HepG2 (cell line): ENCODE measurements at regions not wholly inside any gene's neighbourhood (a gene's known extent, or its start where the extent isn't known, plus 50 kb on each side); places are given as distances from the start of the nearest gene placed in this dataset.
A peak's percentile ranks its signal among the peaks of the same experiment; 100 is the strongest.

Experiments
- ATAC-seq: fragments of 200-7000 bp; cut with Tn5 transposase; 3 replicates; pipeline ENCODE4 v1.9.1; 2020; ENCODE audit warnings: mild to moderate bottlenecking, moderate library complexity
- BruUV-seq: library from RNA; stranded (reverse); fragments of 400-500 nt; replicated peaks from 2 replicates; lab custom pipeline; 2021; lab: Mats Ljungman, UMichigan
- CTCF ChIA-PET: fragments of 300-600 bp; formaldehyde crosslinking; extraction: SDS; loops from one replicate; lab custom pipeline; 2021; ENCODE audit warnings: low total read pairs, inconsistent platforms, low intra/inter-chr PET ratio; lab: Yijun Ruan, JAX
- POLR2A ChIA-PET: fragments of 350-600 bp; sonication (Branson Sonifier 250); formaldehyde crosslinking; loops from one replicate; lab custom pipeline; 2020; ENCODE audit warnings: antibody characterized with exemption, inconsistent platforms; lab: Yijun Ruan, JAX
- DNase-seq: peaks from one replicate; pipeline ENCODE4 v3.0.0-alpha.2; 2015; ENCODE audit warnings: low spot score
- FAIRE-seq: peaks from 3 replicates; lab custom pipeline; 2011; peaks lifted over from hg19 to GRCh38; lab: Jason Lieb, UNC
- H2AFZ ChIP-seq: one replicate; pipeline ENCODE4 v1.6.1; 2011; ENCODE audit warnings: low read length, inconsistent platforms
- H3K27ac ChIP-seq: fragments of 300-600 bp; 3 replicates; pipeline ENCODE4 v1.8.0; 2011; ENCODE audit warnings: mixed run types, mild to moderate bottlenecking, mixed read lengths, low read length, inconsistent platforms; ENCODE audit not compliant: insufficient read depth; ENCODE audit errors: extremely low read length
- H3K27me3 ChIP-seq, 2 experiments: fragments of 200-600 bp in 1 of 2; 2 replicates in 1 of 2; 3 replicates in 1 of 2; pipeline versions ENCODE4 v1.6.0 to v1.8.0; 2011; ENCODE audit warnings: low read length in 2 of 2, mild to moderate bottlenecking in 2 of 2, moderate library complexity in 2 of 2, inconsistent platforms in 1 of 2; ENCODE audit not compliant: insufficient read depth in 2 of 2, control insufficient read depth in 1 of 2
- H3K36me3 ChIP-seq, 2 experiments: fragments of 200-600 bp in 1 of 2; replicated peaks in 1 of 2; 2 replicates in 1 of 2; 3 replicates in 1 of 2; pipeline versions ENCODE4 v1.5.1 to v1.8.0; 2011; ENCODE audit warnings: low read length in 2 of 2, inconsistent platforms in 1 of 2; ENCODE audit not compliant: insufficient read depth in 2 of 2, control insufficient read depth in 1 of 2
- H3K4me1 ChIP-seq: 2 replicates; pipeline ENCODE4 v1.5.1; 2012; ENCODE audit warnings: low read length, inconsistent platforms; ENCODE audit not compliant: insufficient read depth
- H3K4me2 ChIP-seq: 2 replicates; pipeline ENCODE4 v1.6.0; 2011; ENCODE audit warnings: low read depth, low read length, inconsistent platforms
- H3K4me3 ChIP-seq, 3 experiments: fragments of 200-600 bp in 1 of 3; sonication (generic), shearing (Covaris generic) in 1 of 3; replicated peaks in 1 of 3; 2 replicates each; pipeline ENCODE4 v1.5.1; 2011 to 2016; ENCODE audit warnings: low read length in 3 of 3, inconsistent platforms in 2 of 3, low read depth in 2 of 3, mild to moderate bottlenecking in 2 of 3, control low read depth in 1 of 3, mixed read lengths in 1 of 3; ENCODE audit not compliant: insufficient read depth in 1 of 3
- H3K79me2 ChIP-seq: one replicate; pipeline ENCODE4 v1.6.1; 2011; ENCODE audit warnings: low read length, inconsistent platforms; ENCODE audit not compliant: insufficient read depth
- H3K9ac ChIP-seq: 2 replicates; pipeline ENCODE4 v1.6.0; 2011; ENCODE audit warnings: mild to moderate bottlenecking, low read depth, low read length, inconsistent platforms; ENCODE audit not compliant: insufficient read depth
- H3K9me3 ChIP-seq: 2 replicates; pipeline ENCODE4 v1.5.1; 2012; ENCODE audit warnings: mild to moderate bottlenecking, low read length
- H4K20me1 ChIP-seq: 2 replicates; pipeline ENCODE4 v1.6.0; 2011; ENCODE audit warnings: inconsistent platforms, mild to moderate bottlenecking, low read length, moderate library complexity; ENCODE audit not compliant: insufficient read depth
- DZIP1 ChIP-seq: sonication (generic); formaldehyde crosslinking; IDR thresholded peaks from 2 replicates; pipeline ENCODE4 v1.5.0; 2020; ENCODE audit warnings: mild to moderate bottlenecking, missing genetic modification reagents
- KDM1A ChIP-seq: IDR thresholded peaks from 2 replicates; pipeline ENCODE4 v1.6.1; 2016; ENCODE audit warnings: missing compliant biosample characterization
- LCORL ChIP-seq, 2 experiments: fragments of 450-650 bp in 1 of 2; sonication (generic) in 1 of 2; formaldehyde crosslinking in 1 of 2; IDR thresholded peaks; 2 replicates each; pipeline versions ENCODE4 v1.5.0 to v1.6.1; 2017 to 2020; ENCODE audit warnings: antibody characterized with exemption in 1 of 2, missing genetic modification reagents in 1 of 2
- MAFF ChIP-seq: IDR thresholded peaks from 2 replicates; pipeline ENCODE4 v1.6.1; 2011; ENCODE audit warnings: low read depth, low read length, improper control_type of control experiment
- MLLT10 ChIP-seq: sonication (generic); formaldehyde crosslinking; IDR thresholded peaks from 2 replicates; pipeline ENCODE4 v1.4.0; 2020; ENCODE audit warnings: missing genetic modification reagents
- POLR2AphosphoS5 ChIP-seq: IDR thresholded peaks from 2 replicates; pipeline ENCODE4 v1.6.1; 2012; ENCODE audit warnings: low read depth, low read length
- PRDM10 ChIP-seq: sonication (generic); formaldehyde crosslinking; IDR thresholded peaks from 2 replicates; pipeline ENCODE4 v1.4.0; 2020; ENCODE audit warnings: low read depth, missing genetic modification reagents
- SETDB1 ChIP-seq: sonication (generic); formaldehyde crosslinking; IDR thresholded peaks from 2 replicates; pipeline ENCODE4 v1.5.1; 2020; ENCODE audit warnings: missing genetic modification reagents, mild to moderate bottlenecking, borderline replicate concordance
- ZNF275 ChIP-seq: sonication (generic); formaldehyde crosslinking; IDR thresholded peaks from 2 replicates; pipeline ENCODE4 v1.8.0; 2022; ENCODE audit warnings: missing genetic modification reagents, mild to moderate bottlenecking, inconsistent platforms, borderline replicate concordance
- ZNF333 ChIP-seq: sonication (generic); formaldehyde crosslinking; IDR thresholded peaks from 2 replicates; pipeline ENCODE4 v1.4.0; 2020; ENCODE audit warnings: mild to moderate bottlenecking, missing genetic modification reagents, borderline replicate concordance
- WGBS: methylation state at CpG from one replicate; pipeline ENCODE4 v1.1.6; 2017; ENCODE audit warnings: low lambda C conversion rate; 5-methylcytosine and 5-hydroxymethylcytosine counted together
- in situ Hi-C: cut with HindIII; loops from 2 replicates; pipeline ENCODE4 v1.10.0; 2017; ENCODE audit warnings: low pct_unique_long_range_greater_than_20kb; ENCODE audit not compliant: extremely low pct_ligation_motif_present
- intact Hi-C: fragments of 100-400 bp; cut with micrococcal nuclease; formaldehyde crosslinking; loops from one replicate; pipeline ENCODE4 v1.10.0; 2022; ENCODE audit not compliant: unreplicated experiment

GRCh38 chr6:151682922-151683321, 124.6 kb upstream of the ESR1 start (continued):
- TF ChIP-seq PRDM10 (no peak), MLLT10 (no peak)

- Histone ChIP-seq H3K9ac (no peak overlapping the region), H3K4me3 (no peak overlapping the region; a peak in 1 of 6 replicates), H2AFZ (no peak overlapping the region), H3K27me3 (peaks cover 0 to 2% of the 10 kb centered on the region in 2 experiments; a peak in 1 of 5 replicates), H3K4me2 (peak overlapping the region; percentile 73), H3K4me1 (peaks cover 40% of the 10 kb centered on the region), H3K79me2 (no peaks in the 10 kb centered on the region)
- no TSS peak for BruUV-seq
- in situ Hi-C loops = no loop called here
- DNase-seq (no peak), FAIRE-seq (no peak)
- ChIA-PET POLR2A (no interaction called here), CTCF (no interaction called here)
- 0 out of 2 replicates have a peak, but pooled peaks have one; percentile 1 for TF ChIP-seq ZNF275 (CRISPR knock-in tag)
- no peak for TF ChIP-seq DZIP1 (CRISPR knock-in tag)
- no peak for TF ChIP-seq LCORL (IDR thresholded peaks at IDR 0.05)
- TF ChIP-seq LCORL (CRISPR knock-in tag; IDR thresholded peaks at IDR 0.05) = 0 out of 2 replicates have a peak, but pooled peaks have one; percentile 9
- TF ChIP-seq POLR2AphosphoS5 = no peak
- no peak for TF ChIP-seq SETDB1
- no peak for TF ChIP-seq ZNF333 (CRISPR knock-in tag)
- TF ChIP-seq KDM1A (CRISPR knock-in tag) = no peak
- TF ChIP-seq MAFF = no peak
- TF ChIP-seq, all 625 proteins: peak for 2
- intact Hi-C loops = loop anchor here (5.0 kb wide), 1 partner anchor 191 kb away; the partner anchor contains the start of gene CCDC170
- no peaks in the 10 kb centered on the region for H3K9me3 ChIP-seq
- no peaks in the 10 kb centered on the region for H4K20me1 ChIP-seq
- 84% methylated on average over 1 of the region's 1 CpG for WGBS
- H3K36me3 ChIP-seq = no peaks in the 10 kb centered on the region
- no peak overlapping the region for H3K27ac ChIP-seq
- ATAC-seq = peak; percentile 20; the same call in 2 of the 3 replicates
Measured at GRCh38 chr6:151683381-151683780, 124.1 kb upstream of the ESR1 start.
